Fibroblast of lung (primary cell): ENCODE measurements at regions not wholly inside any gene's neighbourhood (a gene's known extent, or its start where the extent isn't known, plus 50 kb on each side); places are given as distances from the start of the nearest gene placed in this dataset.
"Not testable (repeated sequence)": the region's sequence is repeated elsewhere in the genome, so short reads cannot be mapped to it uniquely, and the experiment has no call there.

ENCODE experiments used
- DNase-seq, 2 donors: peaks; one replicate each; pipeline versions ENCODE4 v3.0.0 to v3.0.0-alpha.2; 2010; ENCODE audit warnings: low read depth in 2 of 2
- H2AFZ ChIP-seq: 2 replicates; pipeline ENCODE4 v1.5.1; 2012; ENCODE audit warnings: low read length, control low read depth, inconsistent platforms
- H3K27ac ChIP-seq: 2 replicates; pipeline ENCODE4 v1.5.1; 2011; ENCODE audit warnings: low read length, control low read depth; ENCODE audit not compliant: insufficient read depth
- H3K27me3 ChIP-seq: 2 replicates; pipeline ENCODE4 v1.5.1; 2011; ENCODE audit warnings: mild to moderate bottlenecking, low read length; ENCODE audit not compliant: control insufficient read depth, insufficient read depth
- H3K36me3 ChIP-seq: 2 replicates; pipeline ENCODE4 v1.5.1; 2011; ENCODE audit warnings: low read length; ENCODE audit not compliant: control insufficient read depth, insufficient read depth
- H3K4me1 ChIP-seq: 2 replicates; pipeline ENCODE4 v1.5.1; 2011; ENCODE audit warnings: low read length; ENCODE audit not compliant: control insufficient read depth, insufficient read depth; ENCODE audit errors: extremely low read depth
- H3K4me2 ChIP-seq: 2 replicates; pipeline ENCODE4 v1.5.1; 2011; ENCODE audit warnings: low read length, control low read depth; ENCODE audit not compliant: insufficient read depth; ENCODE audit errors: extremely low read depth
- H3K4me3 ChIP-seq, 4 experiments: fragments of 200-600 bp in 1 of 4; sonication (generic) in 1 of 4; replicated peaks in 1 of 4; 2 replicates each; pipeline ENCODE4 v1.5.1; 2011 to 2016; ENCODE audit warnings: low read length in 4 of 4, low read depth in 3 of 4, mild to moderate bottlenecking in 3 of 4, control low read depth in 2 of 4, inconsistent platforms in 1 of 4, mixed read lengths in 1 of 4; ENCODE audit not compliant: insufficient read depth in 1 of 4; ENCODE audit errors: control extremely low read depth in 1 of 4
- H3K79me2 ChIP-seq: 2 replicates; pipeline ENCODE4 v1.5.1; 2012; ENCODE audit warnings: mild to moderate bottlenecking, low read length, inconsistent platforms; ENCODE audit not compliant: control insufficient read depth, insufficient read depth
- H3K9ac ChIP-seq: 2 replicates; pipeline ENCODE4 v1.5.1; 2011; ENCODE audit warnings: mild to moderate bottlenecking, low read length, control low read depth; ENCODE audit not compliant: insufficient read depth
- H3K9me3 ChIP-seq: 2 replicates; pipeline ENCODE4 v1.5.1; 2012; ENCODE audit warnings: low read depth, low read length; ENCODE audit not compliant: control insufficient read depth, insufficient read depth
- H4K20me1 ChIP-seq: 2 replicates; pipeline ENCODE4 v1.5.1; 2011; ENCODE audit warnings: low read length; ENCODE audit not compliant: control insufficient read depth, insufficient read depth; ENCODE audit errors: extremely low read depth
- EZH2 ChIP-seq: IDR thresholded peaks from 2 replicates; pipeline ENCODE4 v1.5.1; 2012; ENCODE audit warnings: low read length, control low read depth, mild to moderate bottlenecking; ENCODE audit errors: missing control alignments
- TF ChIP-seq, protein P1 (sequence below), 2 donors: IDR thresholded peaks in 1 of 2; conservative IDR thresholded peaks in 1 of 2; 1 replicate in 1 of 2; 2 replicates in 1 of 2; pipeline ENCODE4 v1.5.1; 2011 to 2012; ENCODE audit warnings: low read length in 2 of 2, control low read depth in 1 of 2, inconsistent platforms in 1 of 2, low read depth in 1 of 2, mild to moderate bottlenecking in 1 of 2

DNA sequence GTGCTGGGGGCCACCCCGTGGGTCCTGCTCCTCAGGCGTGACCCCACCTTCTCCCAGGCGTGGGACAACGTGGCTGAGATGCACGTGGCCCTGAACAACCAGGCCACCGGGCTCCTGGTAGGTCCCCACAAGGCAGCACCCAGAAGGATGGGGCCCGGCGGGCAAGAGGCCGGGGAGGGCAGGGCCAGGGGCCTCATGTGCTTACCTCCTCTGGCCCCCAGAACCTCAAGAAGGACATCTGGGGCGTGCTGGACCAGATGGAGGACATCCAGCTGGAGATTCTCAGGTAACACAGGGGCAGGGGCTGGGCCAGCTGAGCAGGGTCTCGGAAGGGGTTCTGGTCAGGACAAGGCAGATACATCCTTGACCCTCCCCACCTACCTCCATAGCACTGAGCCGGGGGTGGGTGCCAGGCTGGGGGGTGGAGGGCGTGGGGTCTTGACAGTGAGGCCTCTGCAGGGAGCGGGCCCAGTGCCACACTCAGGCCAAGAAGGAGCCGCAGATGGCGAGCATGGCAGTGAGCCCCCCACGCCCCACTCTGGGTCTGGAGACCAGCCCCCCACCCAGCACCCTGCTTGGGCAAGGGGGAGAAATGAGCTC lies 186.3 kb downstream of the IGLL1 start:
- H3K27me3 ChIP-seq = no peaks in the 10 kb centered on the region
- H3K4me1 ChIP-seq = no peaks in the 10 kb centered on the region
- TF ChIP-seq, protein P1, sequence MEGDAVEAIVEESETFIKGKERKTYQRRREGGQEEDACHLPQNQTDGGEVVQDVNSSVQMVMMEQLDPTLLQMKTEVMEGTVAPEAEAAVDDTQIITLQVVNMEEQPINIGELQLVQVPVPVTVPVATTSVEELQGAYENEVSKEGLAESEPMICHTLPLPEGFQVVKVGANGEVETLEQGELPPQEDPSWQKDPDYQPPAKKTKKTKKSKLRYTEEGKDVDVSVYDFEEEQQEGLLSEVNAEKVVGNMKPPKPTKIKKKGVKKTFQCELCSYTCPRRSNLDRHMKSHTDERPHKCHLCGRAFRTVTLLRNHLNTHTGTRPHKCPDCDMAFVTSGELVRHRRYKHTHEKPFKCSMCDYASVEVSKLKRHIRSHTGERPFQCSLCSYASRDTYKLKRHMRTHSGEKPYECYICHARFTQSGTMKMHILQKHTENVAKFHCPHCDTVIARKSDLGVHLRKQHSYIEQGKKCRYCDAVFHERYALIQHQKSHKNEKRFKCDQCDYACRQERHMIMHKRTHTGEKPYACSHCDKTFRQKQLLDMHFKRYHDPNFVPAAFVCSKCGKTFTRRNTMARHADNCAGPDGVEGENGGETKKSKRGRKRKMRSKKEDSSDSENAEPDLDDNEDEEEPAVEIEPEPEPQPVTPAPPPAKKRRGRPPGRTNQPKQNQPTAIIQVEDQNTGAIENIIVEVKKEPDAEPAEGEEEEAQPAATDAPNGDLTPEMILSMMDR (conservative IDR thresholded peaks at IDR 0.05 in 1 of 2, IDR thresholded peaks at IDR 0.05 in 1 of 2; ENCODE audit: low read depth in 1 of 2, low read length in 2 of 2) = no peak
- no peak for TF ChIP-seq EZH2
- no peak overlapping the region for H3K4me2 ChIP-seq
- H3K9ac ChIP-seq = no peak overlapping the region
- no peak overlapping the region for H2AFZ ChIP-seq
- no peaks in the 10 kb centered on the region for H4K20me1 ChIP-seq
- no peaks in the 10 kb centered on the region for H3K36me3 ChIP-seq
- H3K9me3 ChIP-seq = no peaks in the 10 kb centered on the region
- no peak for DNase-seq
- no peaks in the 10 kb centered on the region for H3K79me2 ChIP-seq
- H3K4me3 ChIP-seq = no peak overlapping the region
- no peak overlapping the region for H3K27ac ChIP-seq

DNA sequence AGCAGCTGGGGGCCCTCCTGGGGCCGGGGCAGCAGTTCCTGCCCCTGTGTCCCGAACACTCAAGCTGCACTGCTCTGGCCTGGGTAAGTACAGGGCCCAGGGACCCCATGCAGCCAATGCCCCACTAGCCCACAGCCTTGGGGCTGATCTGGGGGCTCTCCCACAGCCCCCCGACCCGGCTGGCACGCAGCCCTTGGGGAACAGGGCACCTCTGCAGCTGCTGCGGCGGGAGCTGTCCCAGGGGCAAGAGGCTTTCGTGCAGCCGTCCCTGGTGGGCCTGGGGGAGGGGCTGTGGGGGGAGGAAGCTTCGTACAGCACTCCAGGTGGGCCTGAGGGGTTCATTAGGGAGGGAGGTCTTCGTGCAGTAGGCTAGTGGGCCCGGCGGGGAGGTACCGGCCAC lies 186.9 kb downstream of the IGLL1 start:
- H3K9ac ChIP-seq = not testable (repeated sequence)

DNA sequence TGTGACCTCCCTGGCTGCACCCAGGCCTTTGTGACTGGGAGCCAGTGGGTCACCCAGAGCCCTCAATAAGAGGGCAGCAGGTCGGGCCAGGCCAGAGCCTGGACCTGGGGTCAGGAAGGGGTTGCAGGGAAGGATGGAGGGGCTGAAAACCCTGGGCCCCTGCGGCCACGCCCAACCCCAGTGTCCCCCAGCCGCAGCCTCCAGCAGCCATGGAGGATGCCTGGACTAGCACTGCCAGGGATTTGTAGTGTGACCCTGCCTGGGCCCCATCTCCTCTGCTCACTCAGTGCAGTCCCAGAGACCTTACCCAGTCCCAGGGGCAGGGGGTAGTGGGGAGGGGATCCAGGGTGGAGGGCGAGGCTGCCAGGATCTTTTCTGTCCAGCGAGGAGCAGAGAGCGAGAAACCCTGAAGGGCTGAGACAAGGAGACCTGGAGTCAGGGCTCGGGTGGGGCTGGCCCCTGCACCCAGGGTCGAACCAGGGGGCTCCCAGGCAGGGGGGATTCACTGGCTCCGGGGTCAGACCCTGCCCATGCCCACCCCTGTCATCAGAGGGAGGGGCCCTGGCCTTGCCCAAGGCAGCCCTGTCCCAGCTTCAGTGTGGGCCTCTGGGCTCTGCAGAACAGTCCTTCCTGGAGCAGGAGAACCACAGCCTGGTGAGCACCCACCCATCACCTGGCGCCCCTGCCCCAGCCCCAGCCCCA lies 187.5 kb downstream of the IGLL1 start:
- H4K20me1 ChIP-seq = no peaks in the 10 kb centered on the region
- DNase-seq = no peak
- no peak for TF ChIP-seq EZH2

More for the DNA sequence above, 186.9 kb downstream of the IGLL1 start:
- not testable (repeated sequence) for H3K36me3 ChIP-seq, H3K27me3 ChIP-seq, H3K4me3 ChIP-seq, H3K27ac ChIP-seq, H2AFZ ChIP-seq, H4K20me1 ChIP-seq, H3K4me2 ChIP-seq, DNase-seq, H3K79me2 ChIP-seq, H3K9me3 ChIP-seq, H3K4me1 ChIP-seq

DNA sequence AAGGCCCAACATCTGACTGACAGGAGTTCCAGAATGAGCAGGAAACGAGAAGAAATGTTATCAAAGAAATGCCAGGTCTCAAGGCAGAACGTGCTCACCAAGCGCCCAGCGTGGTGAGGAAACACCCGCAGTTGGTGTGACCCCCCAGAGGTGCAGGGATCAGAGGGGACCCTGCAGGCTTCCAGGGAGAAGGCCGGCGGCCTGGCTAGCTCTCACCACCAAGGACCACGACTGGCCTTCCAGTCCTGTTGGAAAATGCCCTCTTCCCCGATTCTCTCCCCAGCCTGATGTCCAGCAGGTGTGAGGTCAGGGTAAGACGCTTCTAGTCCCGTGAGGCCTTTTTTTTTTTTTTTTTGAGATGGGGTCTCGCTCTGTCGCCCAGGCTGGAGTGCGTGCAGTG lies 189.1 kb downstream of the IGLL1 start:
- Histone ChIP-seq H3K4me1 (no peaks in the 10 kb centered on the region), H4K20me1 (no peaks in the 10 kb centered on the region), H3K9me3 (no peaks in the 10 kb centered on the region), H3K4me2 (no peak overlapping the region), H3K4me3 (no peak overlapping the region), H3K79me2 (no peaks in the 10 kb centered on the region), H3K36me3 (no peaks in the 10 kb centered on the region), H3K27ac (no peak overlapping the region), H2AFZ (no peak overlapping the region), H3K9ac (no peak overlapping the region), H3K27me3 (no peaks in the 10 kb centered on the region)
- TF ChIP-seq, protein P1 (conservative IDR thresholded peaks at IDR 0.05 in 1 of 2, IDR thresholded peaks at IDR 0.05 in 1 of 2; ENCODE audit: low read depth in 1 of 2, low read length in 2 of 2) = no peak
- no peak for TF ChIP-seq EZH2
- no peak for DNase-seq

More for the DNA sequence above, 187.5 kb downstream of the IGLL1 start:
- no peaks in the 10 kb centered on the region for H3K79me2 ChIP-seq
- H3K9me3 ChIP-seq = no peaks in the 10 kb centered on the region
- H3K4me3 ChIP-seq = no peak overlapping the region
- no peaks in the 10 kb centered on the region for H3K36me3 ChIP-seq
- no peak overlapping the region for H2AFZ ChIP-seq
- no peaks in the 10 kb centered on the region for H3K4me1 ChIP-seq
- no peaks in the 10 kb centered on the region for H3K27me3 ChIP-seq
- H3K9ac ChIP-seq = no peak overlapping the region
- H3K27ac ChIP-seq = no peak overlapping the region
- no peak overlapping the region for H3K4me2 ChIP-seq
